ENCODE measurements at regions not wholly inside any gene's neighbourhood (a gene's known extent, or its start where the extent isn't known, plus 50 kb on each side); places are given as distances from the start of the nearest gene placed in this dataset.

DNA sequence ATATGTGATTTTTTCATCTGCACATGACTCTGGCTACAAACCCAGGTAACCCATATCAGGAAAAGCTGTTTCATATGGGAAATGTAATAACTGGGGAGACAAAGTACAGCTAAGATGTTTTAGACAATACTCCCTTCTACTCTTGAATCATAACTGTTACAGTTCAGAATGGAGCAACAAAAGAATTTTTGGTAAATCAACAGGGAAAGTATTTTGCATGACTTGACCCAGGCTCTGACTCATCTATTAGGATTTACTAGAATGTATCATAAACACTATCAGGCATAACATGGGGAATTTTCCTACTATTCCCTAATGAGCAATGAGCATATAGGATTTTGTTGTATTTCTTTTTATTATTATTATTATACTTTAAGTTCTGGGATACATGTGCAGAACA lies 553.0 kb downstream of the SLC16A7 start:
- POLR2A ChIA-PET = no interaction called here
- H3K27ac ChIP-seq (ENCODE audit: low read length) = no peak overlapping the region
- Mint-ChIP-seq H3K27me3 (no peaks in the 10 kb centered on the region), H3K36me3 (no peaks in the 10 kb centered on the region), H3K27ac (no peak overlapping the region), H3K9me3 (peaks cover 0 to 17% (median 0%) of the 10 kb centered on the region in 3 donors), H3K4me1 (no peaks in the 10 kb centered on the region), H3K4me3 (no peak overlapping the region)
- DNase-seq (no peak), ATAC-seq (replicated peaks in 1 of 4) (no peak)
- no peaks in the 10 kb centered on the region for H3K9me3 ChIP-seq
- no peaks in the 10 kb centered on the region for H3K4me1 ChIP-seq (ENCODE audit: control insufficient read depth in 1 of 2, extremely low read depth in 1 of 2, insufficient read depth in 2 of 2, low read length in 2 of 2)
- CTCF ChIA-PET = no interaction called here
- H3K27me3 ChIP-seq (replicated peaks in 1 of 2; ENCODE audit: control insufficient read depth in 2 of 2, extremely low read depth in 1 of 2, insufficient read depth in 2 of 2, low read length in 1 of 2) = no peaks in the 10 kb centered on the region
- H3K36me3 ChIP-seq (ENCODE audit: control insufficient read depth in 2 of 2, extremely low read depth in 1 of 2, insufficient read depth in 1 of 2, low read length in 1 of 2) = no peaks in the 10 kb centered on the region
- H3K4me3 ChIP-seq (ENCODE audit: control insufficient read depth in 1 of 2, extremely low read depth in 1 of 2, low read length in 1 of 2) = no peak overlapping the region

DNA sequence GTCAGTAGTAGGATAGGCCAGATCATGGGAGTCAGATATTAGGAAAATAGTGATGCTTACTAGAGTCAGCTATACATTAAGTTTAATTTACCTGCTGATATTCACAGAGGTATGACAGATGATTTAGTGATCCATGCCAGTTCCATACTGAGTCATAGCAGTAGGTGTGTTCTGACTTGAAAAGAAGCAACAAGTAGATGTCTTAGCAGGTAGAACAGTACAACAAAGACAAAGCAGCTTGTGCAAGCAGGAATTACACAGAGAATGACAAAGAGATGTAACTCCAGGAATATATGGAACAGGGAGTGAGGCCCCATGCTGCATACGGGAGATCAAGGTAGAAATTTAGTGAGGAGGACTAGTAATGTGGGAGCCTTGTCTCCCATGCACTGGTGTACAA lies 556.9 kb downstream of the SLC16A7 start:
- Mint-ChIP-seq H3K4me3 (no peak overlapping the region), H3K27me3 (no peaks in the 10 kb centered on the region), H3K9me3 (peaks cover 0 to 14% (median 0%) of the 10 kb centered on the region in 3 donors), H3K36me3 (no peaks in the 10 kb centered on the region), H3K27ac (no peak overlapping the region), H3K4me1 (no peaks in the 10 kb centered on the region)
- no peak for ATAC-seq (replicated peaks in 1 of 4)
- H3K4me1 ChIP-seq (ENCODE audit: control insufficient read depth in 1 of 2, extremely low read depth in 1 of 2, insufficient read depth in 2 of 2, low read length in 2 of 2) = no peaks in the 10 kb centered on the region
- H3K36me3 ChIP-seq (ENCODE audit: control insufficient read depth in 2 of 2, extremely low read depth in 1 of 2, insufficient read depth in 1 of 2, low read length in 1 of 2) = no peaks in the 10 kb centered on the region
- no peak for DNase-seq
- no peaks in the 10 kb centered on the region for H3K27me3 ChIP-seq (replicated peaks in 1 of 2; ENCODE audit: control insufficient read depth in 2 of 2, extremely low read depth in 1 of 2, insufficient read depth in 2 of 2, low read length in 1 of 2)
- no peak overlapping the region for H3K27ac ChIP-seq (ENCODE audit: low read length)
- CTCF ChIA-PET = no interaction called here
- no CpG with 5 or more reads among the region's 1 CpG for WGBS (ENCODE audit: insufficient coverage)
- H3K4me3 ChIP-seq (ENCODE audit: control insufficient read depth in 1 of 2, extremely low read depth in 1 of 2, low read length in 1 of 2) = no peak overlapping the region
- H3K9me3 ChIP-seq = no peaks in the 10 kb centered on the region
- POLR2A ChIA-PET = interaction anchor here in 1 of 2 donors (0.6 kb wide), 1 partner anchor 109 kb away, joined by 3 read pairs; no protein-coding TSS in a partner anchor

DNA sequence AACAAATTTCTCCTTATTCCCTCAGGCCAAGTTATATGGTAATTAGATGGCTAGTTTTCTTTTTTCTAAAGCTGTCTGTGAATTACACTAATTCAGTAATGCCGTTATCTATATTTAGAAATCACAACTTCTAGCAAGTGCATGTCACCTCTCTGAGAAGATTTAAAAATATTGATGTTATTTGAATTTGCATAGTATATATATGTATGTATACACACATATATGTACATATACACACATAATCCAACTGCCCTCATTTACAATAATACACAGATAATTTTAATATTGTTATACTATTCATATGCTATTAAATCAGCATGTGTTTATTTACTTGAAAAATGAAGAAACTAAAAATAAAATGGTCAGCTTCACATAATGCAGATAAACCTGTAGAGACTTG lies 563.9 kb downstream of the SLC16A7 start:
- H3K27ac ChIP-seq (ENCODE audit: low read length) = no peak overlapping the region
- Mint-ChIP-seq H3K36me3 (no peaks in the 10 kb centered on the region), H3K9me3 (peaks cover 0 to 8% (median 0%) of the 10 kb centered on the region in 3 donors), H3K4me1 (no peaks in the 10 kb centered on the region), H3K27ac (no peak overlapping the region), H3K27me3 (no peaks in the 10 kb centered on the region), H3K4me3 (no peak overlapping the region)
- WGBS (ENCODE audit: insufficient coverage) = no CpG with 5 or more reads among the region's 1 CpG
- ATAC-seq (replicated peaks in 1 of 4) (no peak), DNase-seq (no peak)
- no peaks in the 10 kb centered on the region for H3K36me3 ChIP-seq (ENCODE audit: control insufficient read depth in 2 of 2, extremely low read depth in 1 of 2, insufficient read depth in 1 of 2, low read length in 1 of 2)
- no peak overlapping the region for H3K4me3 ChIP-seq (ENCODE audit: control insufficient read depth in 1 of 2, extremely low read depth in 1 of 2, low read length in 1 of 2)
- H3K9me3 ChIP-seq = no peaks in the 10 kb centered on the region
- ChIA-PET CTCF (no interaction called here), POLR2A (no interaction called here)
- no peaks in the 10 kb centered on the region for H3K4me1 ChIP-seq (ENCODE audit: control insufficient read depth in 1 of 2, extremely low read depth in 1 of 2, insufficient read depth in 2 of 2, low read length in 2 of 2)
- no peaks in the 10 kb centered on the region for H3K27me3 ChIP-seq (replicated peaks in 1 of 2; ENCODE audit: control insufficient read depth in 2 of 2, extremely low read depth in 1 of 2, insufficient read depth in 2 of 2, low read length in 1 of 2)

DNA sequence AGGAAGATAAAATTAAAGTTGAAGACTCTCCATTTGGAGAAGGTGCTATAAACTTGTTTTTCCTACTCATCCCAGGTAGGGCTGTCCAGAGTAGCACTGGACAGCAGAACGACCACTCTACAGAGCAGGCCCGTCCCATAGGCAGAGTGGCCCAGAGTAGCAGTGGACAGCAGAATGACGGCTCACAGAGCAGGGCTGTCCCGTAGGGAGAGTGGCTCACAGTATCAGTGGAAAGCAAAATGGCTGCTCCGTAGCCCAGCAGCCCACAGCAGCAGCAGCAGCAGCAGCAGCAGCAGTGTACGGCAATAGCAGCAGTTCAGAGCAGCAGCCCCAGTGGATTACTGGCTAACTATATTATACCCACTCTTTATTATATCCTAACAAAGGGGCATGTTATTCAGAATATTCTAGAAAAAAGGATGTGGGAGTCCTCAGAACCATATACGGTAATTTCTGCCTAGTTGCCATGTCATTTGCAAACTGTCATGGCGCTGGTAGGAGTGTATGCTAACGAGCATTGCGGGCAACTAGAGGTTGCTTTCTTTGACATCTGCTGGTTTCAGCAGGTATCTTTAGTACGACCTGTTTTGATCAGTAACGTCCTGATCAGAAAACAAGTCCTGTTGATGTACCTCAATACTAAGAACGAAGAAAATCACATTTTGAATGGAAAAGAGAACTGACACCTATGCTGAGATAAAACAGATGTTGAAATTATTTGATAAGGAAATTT lies 567.3 kb downstream of the SLC16A7 start:
- Mint-ChIP-seq H3K4me3 (no peak overlapping the region), H3K36me3 (no peaks in the 10 kb centered on the region), H3K27ac (no peak overlapping the region), H3K9me3 (peaks cover 0 to 14% (median 8%) of the 10 kb centered on the region in 3 donors), H3K4me1 (no peaks in the 10 kb centered on the region), H3K27me3 (no peaks in the 10 kb centered on the region)
- CTCF ChIA-PET = no interaction called here
- Histone ChIP-seq H3K36me3 (ENCODE audit: control insufficient read depth in 2 of 2, extremely low read depth in 1 of 2, insufficient read depth in 1 of 2, low read length in 1 of 2) (no peaks in the 10 kb centered on the region), H3K9me3 (no peaks in the 10 kb centered on the region), H3K4me3 (ENCODE audit: control insufficient read depth in 1 of 2, extremely low read depth in 1 of 2, low read length in 1 of 2) (no peak overlapping the region), H3K4me1 (ENCODE audit: control insufficient read depth in 1 of 2, extremely low read depth in 1 of 2, insufficient read depth in 2 of 2, low read length in 2 of 2) (no peaks in the 10 kb centered on the region), H3K27me3 (replicated peaks in 1 of 2; ENCODE audit: control insufficient read depth in 2 of 2, extremely low read depth in 1 of 2, insufficient read depth in 2 of 2, low read length in 1 of 2) (no peaks in the 10 kb centered on the region), H3K27ac (ENCODE audit: low read length) (no peak overlapping the region)
- no peak for ATAC-seq (replicated peaks in 1 of 4)
- 86% methylated on average over 10 of the region's 13 CpGs for WGBS (ENCODE audit: insufficient coverage)
- POLR2A ChIA-PET = no interaction called here
- DNase-seq = no peak

GRCh38 chr12:60165781-60166180 lies 570.0 kb downstream of the SLC16A7 start:
- H3K4me3 ChIP-seq (ENCODE audit: control insufficient read depth in 1 of 2, extremely low read depth in 1 of 2, low read length in 1 of 2) = no peak overlapping the region
- Mint-ChIP-seq H3K27ac (no peak overlapping the region), H3K36me3 (no peaks in the 10 kb centered on the region), H3K4me1 (no peaks in the 10 kb centered on the region), H3K4me3 (no peak overlapping the region), H3K9me3 (peaks cover 0 to 17% (median 8%) of the 10 kb centered on the region in 3 donors), H3K27me3 (no peaks in the 10 kb centered on the region)
- ATAC-seq (replicated peaks in 1 of 4) (no peak), DNase-seq (no peak)
- no peaks in the 10 kb centered on the region for H3K27me3 ChIP-seq (replicated peaks in 1 of 2; ENCODE audit: control insufficient read depth in 2 of 2, extremely low read depth in 1 of 2, insufficient read depth in 2 of 2, low read length in 1 of 2)
- no CpG with 5 or more reads among the region's 2 CpGs for WGBS (ENCODE audit: insufficient coverage)
- ChIA-PET CTCF (interaction anchor here in 1 of 2 donors (0.6 kb wide), 1 partner anchor 424 kb away, joined by 4 read pairs; no protein-coding TSS in a partner anchor), POLR2A (no interaction called here)
- H3K36me3 ChIP-seq (ENCODE audit: control insufficient read depth in 2 of 2, extremely low read depth in 1 of 2, insufficient read depth in 1 of 2, low read length in 1 of 2) = no peaks in the 10 kb centered on the region
- no peaks in the 10 kb centered on the region for H3K4me1 ChIP-seq (ENCODE audit: control insufficient read depth in 1 of 2, extremely low read depth in 1 of 2, insufficient read depth in 2 of 2, low read length in 2 of 2)
- no peaks in the 10 kb centered on the region for H3K9me3 ChIP-seq
- no peak overlapping the region for H3K27ac ChIP-seq (ENCODE audit: low read length)

DNA sequence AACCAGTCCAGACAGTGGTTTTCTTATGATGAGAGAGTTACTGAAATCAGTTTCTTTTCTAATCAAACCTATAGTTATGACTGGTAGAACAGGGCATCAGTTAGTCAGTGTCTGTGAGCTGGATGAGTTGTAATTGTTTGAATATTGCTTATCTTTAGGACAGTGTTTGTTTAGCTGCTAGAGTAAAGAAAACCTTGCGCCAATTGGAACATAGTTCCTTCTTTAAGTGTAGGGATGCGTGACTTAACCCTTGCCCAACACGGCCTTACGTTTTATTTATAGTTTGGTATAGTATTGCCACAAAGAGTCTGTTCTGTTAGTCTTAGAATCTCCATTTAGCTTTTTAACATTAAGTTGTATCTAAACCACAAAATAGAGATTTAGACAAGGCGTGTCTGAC lies 572.6 kb downstream of the SLC16A7 start:
- Mint-ChIP-seq H3K9me3 (peaks cover 0 to 13% (median 8%) of the 10 kb centered on the region in 3 donors), H3K36me3 (no peaks in the 10 kb centered on the region), H3K4me1 (no peaks in the 10 kb centered on the region), H3K27ac (no peak overlapping the region), H3K27me3 (no peaks in the 10 kb centered on the region), H3K4me3 (no peak overlapping the region)
- no peak overlapping the region for H3K27ac ChIP-seq (ENCODE audit: low read length)
- H3K9me3 ChIP-seq = no peaks in the 10 kb centered on the region
- H3K36me3 ChIP-seq (ENCODE audit: control insufficient read depth in 2 of 2, extremely low read depth in 1 of 2, insufficient read depth in 1 of 2, low read length in 1 of 2) = no peaks in the 10 kb centered on the region
- ChIA-PET CTCF (interaction anchor here in 1 of 2 donors (0.5 kb wide), 1 partner anchor 12 kb away, joined by 3 read pairs; no protein-coding TSS in a partner anchor), POLR2A (no interaction called here)
- no peaks in the 10 kb centered on the region for H3K4me1 ChIP-seq (ENCODE audit: control insufficient read depth in 1 of 2, extremely low read depth in 1 of 2, insufficient read depth in 2 of 2, low read length in 2 of 2)
- H3K27me3 ChIP-seq (replicated peaks in 1 of 2; ENCODE audit: control insufficient read depth in 2 of 2, extremely low read depth in 1 of 2, insufficient read depth in 2 of 2, low read length in 1 of 2) = no peaks in the 10 kb centered on the region
- DNase-seq (no peak), ATAC-seq (replicated peaks in 1 of 4) (no peak)
- 100% methylated on average over 1 of the region's 5 CpGs for WGBS (ENCODE audit: insufficient coverage)
- H3K4me3 ChIP-seq (ENCODE audit: control insufficient read depth in 1 of 2, extremely low read depth in 1 of 2, low read length in 1 of 2) = no peak overlapping the region

Measured in T-cell (primary cell).